GM10266 (cell line): ENCODE measurements at regions not wholly inside any gene's neighbourhood (a gene's known extent, or its start where the extent isn't known, plus 50 kb on each side); places are given as distances from the start of the nearest gene placed in this dataset.

Experiments used
- DNase-seq: peaks from one replicate; pipeline ENCODE4 v3.0.0; 2012; ENCODE audit errors: extremely low spot score
- CTCF ChIP-seq: IDR thresholded peaks from 2 replicates; pipeline ENCODE4 v1.5.1; 2012; ENCODE audit warnings: mild to moderate bottlenecking, low read depth; ENCODE audit not compliant: control insufficient read depth, insufficient read depth; ENCODE audit errors: missing control alignments

- no peak for DNase-seq
- no peak for TF ChIP-seq CTCF
Observed at GRCh38 chr2:238689871-238690389, 158.0 kb upstream of the TWIST2 start.

- no peak for TF ChIP-seq CTCF
- DNase-seq, result no peak
Observed at GRCh38 chr2:238690511-238690910, 157.4 kb upstream of the TWIST2 start.

- TF ChIP-seq CTCF, result no peak
- DNase-seq, result no peak
Observed at GRCh38 chr2:238691596-238692491, 156.0 kb upstream of the TWIST2 start.

GRCh38 chr2:238692562-238692961 is 155.3 kb upstream of the TWIST2 start:
- TF ChIP-seq CTCF, result no peak
- DNase-seq, result no peak

- no peak for DNase-seq
- TF ChIP-seq CTCF, result no peak
Observed at GRCh38 chr2:238693337-238694093, 154.4 kb upstream of the TWIST2 start.

GRCh38 chr2:238694136-238694755 is 153.6 kb upstream of the TWIST2 start:
- DNase-seq, result no peak
- no peak for TF ChIP-seq CTCF
